ENCODE measurements at regions not wholly inside any gene's neighbourhood (a gene's known extent, or its start where the extent isn't known, plus 50 kb on each side); places are given as distances from the start of the nearest gene placed in this dataset.

GRCh38 chr17:79182176-79183042 is 107.8 kb downstream of the ENGASE start:
- no peak overlapping the region for H3K4me3 Mint-ChIP-seq (ENCODE audit: unreplicated experiment)
- Histone ChIP-seq H3K4me3 (ENCODE audit: low read depth, low read length) (no peak overlapping the region), H3K9me3 (no peaks in the 10 kb centered on the region), H3K27me3 (replicated peaks; ENCODE audit: control insufficient read depth, insufficient read depth, low read length) (peaks cover 8% of the 10 kb centered on the region), H3K36me3 (ENCODE audit: control insufficient read depth, insufficient read depth, low read length) (no peaks in the 10 kb centered on the region), H3K4me1 (no peaks in the 10 kb centered on the region)
- no TSS peak for BruUV-seq (replicated peaks)
- H3K27ac Mint-ChIP-seq (ENCODE audit: unreplicated experiment) = no peak overlapping the region
- peaks cover 43% of the 10 kb centered on the region for H3K27me3 Mint-ChIP-seq (ENCODE audit: insufficient read depth, unreplicated experiment)
- CTCF ChIA-PET = no interaction called here
- H3K36me3 Mint-ChIP-seq (ENCODE audit: insufficient read depth, unreplicated experiment) = no peaks in the 10 kb centered on the region
- no peaks in the 10 kb centered on the region for H3K4me1 Mint-ChIP-seq (ENCODE audit: low read depth, unreplicated experiment)
- no peaks in the 10 kb centered on the region for H3K9me3 Mint-ChIP-seq (ENCODE audit: unreplicated experiment)
- POLR2A ChIA-PET = no interaction called here
- DNase-seq = no peak
- no peak for TF ChIP-seq CTCF (IDR thresholded peaks at IDR 0.05; ENCODE audit: insufficient read depth in 1 of 2, low read depth in 1 of 2, low read length in 1 of 2, severe bottlenecking in 1 of 2, unreplicated experiment in 1 of 2)
- intact Hi-C loops (cut with micrococcal nuclease; ENCODE audit: unreplicated experiment) = no loop called here

- ChIA-PET POLR2A (no interaction called here), CTCF (no interaction called here)
- no peaks in the 10 kb centered on the region for H3K4me1 ChIP-seq
- H3K27me3 Mint-ChIP-seq (ENCODE audit: insufficient read depth, unreplicated experiment) = peaks cover 44% of the 10 kb centered on the region
- no peak for DNase-seq
- no peaks in the 10 kb centered on the region for H3K9me3 ChIP-seq
- no peaks in the 10 kb centered on the region for H3K4me1 Mint-ChIP-seq (ENCODE audit: low read depth, unreplicated experiment)
- peaks cover 9% of the 10 kb centered on the region for H3K27me3 ChIP-seq (replicated peaks; ENCODE audit: control insufficient read depth, insufficient read depth, low read length)
- H3K36me3 ChIP-seq (ENCODE audit: control insufficient read depth, insufficient read depth, low read length) = no peaks in the 10 kb centered on the region
- no peak overlapping the region for H3K4me3 Mint-ChIP-seq (ENCODE audit: unreplicated experiment)
- H3K4me3 ChIP-seq (ENCODE audit: low read depth, low read length) = no peak overlapping the region
- H3K27ac Mint-ChIP-seq (ENCODE audit: unreplicated experiment) = no peak overlapping the region
- H3K9me3 Mint-ChIP-seq (ENCODE audit: unreplicated experiment) = no peaks in the 10 kb centered on the region
- intact Hi-C loops (cut with micrococcal nuclease; ENCODE audit: unreplicated experiment) = no loop called here
- TF ChIP-seq CTCF (IDR thresholded peaks at IDR 0.05; ENCODE audit: insufficient read depth in 1 of 2, low read depth in 1 of 2, low read length in 1 of 2, severe bottlenecking in 1 of 2, unreplicated experiment in 1 of 2) = no peak
- no TSS peak for BruUV-seq (replicated peaks)
- no peaks in the 10 kb centered on the region for H3K36me3 Mint-ChIP-seq (ENCODE audit: insufficient read depth, unreplicated experiment)
Measured at GRCh38 chr17:79180358-79181005, 105.9 kb downstream of the ENGASE start.

GRCh38 chr17:79179334-79179733 is 104.7 kb downstream of the ENGASE start:
- H3K4me1 ChIP-seq = no peaks in the 10 kb centered on the region
- TF ChIP-seq CTCF (IDR thresholded peaks at IDR 0.05; ENCODE audit: insufficient read depth in 1 of 2, low read depth in 1 of 2, low read length in 1 of 2, severe bottlenecking in 1 of 2, unreplicated experiment in 1 of 2) = no peak
- ChIA-PET POLR2A (no interaction called here), CTCF (no interaction called here)
- Mint-ChIP-seq H3K4me1 (ENCODE audit: low read depth, unreplicated experiment) (no peaks in the 10 kb centered on the region), H3K36me3 (ENCODE audit: insufficient read depth, unreplicated experiment) (no peaks in the 10 kb centered on the region), H3K27ac (ENCODE audit: unreplicated experiment) (no peak overlapping the region), H3K27me3 (ENCODE audit: insufficient read depth, unreplicated experiment) (peaks cover 44% of the 10 kb centered on the region), H3K9me3 (ENCODE audit: unreplicated experiment) (no peaks in the 10 kb centered on the region), H3K4me3 (ENCODE audit: unreplicated experiment) (no peak overlapping the region)
- no peaks in the 10 kb centered on the region for H3K36me3 ChIP-seq (ENCODE audit: control insufficient read depth, insufficient read depth, low read length)
- peaks cover 4% of the 10 kb centered on the region for H3K27me3 ChIP-seq (replicated peaks; ENCODE audit: control insufficient read depth, insufficient read depth, low read length)
- intact Hi-C loops (cut with micrococcal nuclease; ENCODE audit: unreplicated experiment) = no loop called here
- no peak for DNase-seq
- no peak overlapping the region for H3K4me3 ChIP-seq (ENCODE audit: low read depth, low read length)
- no TSS peak for BruUV-seq (replicated peaks)
- H3K9me3 ChIP-seq = no peaks in the 10 kb centered on the region

Measured in Caco-2 (cell line).